ENCODE measurements at regions not wholly inside any gene's neighbourhood (a gene's known extent, or its start where the extent isn't known, plus 50 kb on each side); places are given as distances from the start of the nearest gene placed in this dataset.
"Not testable (repeated sequence)": the region's sequence is repeated elsewhere in the genome, so short reads cannot be mapped to it uniquely, and the experiment has no call there.

DNA sequence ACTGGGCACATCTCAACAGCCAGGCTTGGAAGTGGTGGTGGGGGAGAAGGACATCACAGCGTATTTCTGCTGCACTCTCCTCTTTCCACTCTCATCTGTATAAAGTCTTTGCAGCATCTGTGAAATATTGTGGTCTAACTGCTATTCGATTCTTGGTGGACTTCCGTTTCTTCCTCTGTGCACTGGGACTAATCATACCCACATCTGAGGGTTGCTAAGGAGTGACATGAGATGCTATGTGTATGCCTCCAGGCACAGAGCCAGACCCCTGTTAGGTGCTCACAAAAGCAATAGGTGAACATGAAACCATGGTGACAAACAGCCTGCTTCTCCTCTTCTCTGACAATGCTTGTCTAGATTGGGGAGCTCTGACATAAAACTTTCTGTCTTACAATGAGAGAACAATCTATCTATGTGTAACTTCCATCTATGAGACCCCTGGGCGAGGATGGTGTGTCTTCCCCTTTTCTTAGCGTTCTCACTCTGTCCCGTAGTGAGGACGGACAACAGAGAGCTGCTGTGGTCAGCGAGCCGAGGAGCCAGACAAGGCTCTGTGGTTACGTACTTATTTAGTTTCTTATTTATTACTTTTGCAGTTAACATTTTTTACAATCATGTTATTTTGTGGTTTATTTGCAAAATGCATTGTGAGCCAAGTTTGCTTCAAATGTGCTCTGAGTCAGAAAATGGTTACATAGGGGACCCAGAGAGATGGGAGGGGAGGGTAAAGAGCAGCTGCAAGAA is 196.7 kb upstream of the TPRG1 start:
- DNase-seq (ENCODE audit: low read depth): no peak

DNA sequence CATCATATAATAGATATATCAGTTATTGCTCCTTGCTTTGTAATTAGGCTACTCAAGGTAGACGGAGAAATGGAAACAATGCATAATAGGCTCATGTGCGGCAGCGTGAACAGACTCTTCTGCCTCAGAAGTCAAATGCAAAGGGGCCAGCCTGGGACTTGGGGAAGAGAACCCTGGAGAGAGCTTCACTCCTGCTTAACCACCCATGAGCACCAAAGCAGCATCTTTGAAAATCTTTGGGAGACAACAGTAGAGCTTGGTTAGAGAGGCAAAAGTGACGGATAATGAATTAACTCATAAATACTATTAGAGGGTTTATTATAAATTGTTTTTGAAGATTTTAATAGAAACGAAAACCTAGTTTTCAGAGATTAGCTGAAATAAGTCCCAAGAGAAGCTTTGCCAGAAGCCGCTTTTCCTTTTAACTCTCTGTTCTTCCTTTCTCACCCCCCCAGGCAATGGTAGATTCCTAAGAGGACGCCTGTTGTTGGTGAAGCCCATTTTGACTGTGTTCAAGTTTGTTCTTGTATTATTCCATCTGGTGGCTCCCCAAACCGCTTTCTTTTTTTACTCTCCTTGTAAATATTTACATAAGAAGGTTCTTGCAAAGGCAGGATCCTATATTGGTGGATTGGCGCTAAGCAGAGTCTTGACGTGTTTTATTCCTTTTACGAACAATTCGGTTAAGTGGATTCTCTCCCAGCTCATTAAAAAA is 196.0 kb upstream of the TPRG1 start:
- DNase-seq (ENCODE audit: low read depth): no peak

DNA sequence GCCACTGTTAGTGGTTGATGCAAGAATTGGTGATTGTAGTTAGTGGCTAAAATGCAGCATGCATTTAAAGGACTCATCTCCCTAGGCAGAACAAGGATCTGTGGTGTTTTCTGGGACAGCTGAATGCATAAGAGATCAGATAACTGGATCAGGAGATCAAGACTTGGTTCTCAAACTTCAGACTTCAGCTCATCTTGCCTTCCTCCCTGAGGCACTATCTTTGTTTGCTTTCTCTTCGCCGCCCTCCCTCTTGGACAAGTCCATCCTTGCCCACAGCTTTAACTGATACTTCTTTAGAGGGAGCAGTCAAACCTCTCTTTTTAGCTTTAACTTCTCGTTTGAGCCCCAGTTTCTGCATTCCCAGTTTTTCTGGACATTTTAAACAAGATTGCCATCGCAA is 195.4 kb upstream of the TPRG1 start:
- no peak for DNase-seq (ENCODE audit: low read depth)

DNA sequence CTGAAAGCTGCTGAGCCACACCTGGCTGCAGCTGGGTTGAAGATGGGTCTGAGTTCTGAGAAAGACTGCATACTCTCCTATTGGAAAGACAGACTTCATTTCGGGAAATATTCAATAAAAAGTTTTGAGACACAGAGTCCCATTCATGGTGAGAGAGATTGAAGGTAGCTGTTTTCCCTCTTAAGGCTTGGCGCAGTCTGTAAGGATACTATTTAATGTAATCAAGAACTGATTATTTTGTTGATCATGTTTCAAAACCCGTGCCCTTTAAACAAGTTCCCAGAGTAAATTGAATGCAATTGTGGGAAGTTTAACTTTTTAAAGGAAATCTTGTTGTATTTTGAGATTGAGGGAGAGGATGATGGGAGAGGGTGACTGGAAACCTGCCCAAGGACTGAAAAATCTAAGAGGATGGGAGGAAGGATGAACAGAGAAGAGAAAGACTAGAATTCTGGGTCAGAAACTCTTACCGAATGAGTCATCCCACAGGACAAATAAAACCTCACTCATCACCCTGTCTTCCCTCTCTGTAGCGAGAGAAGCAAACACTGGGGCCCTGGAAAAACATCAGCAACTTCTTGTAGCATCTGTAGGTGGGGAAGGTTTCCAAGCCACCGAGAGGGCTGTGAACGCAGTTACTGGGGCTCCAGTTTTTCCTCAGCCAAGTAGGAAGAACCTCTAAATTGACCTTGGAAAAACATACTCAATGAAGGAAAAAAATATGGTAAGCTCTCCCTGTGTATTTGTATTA is 193.2 kb upstream of the TPRG1 start:
- DNase-seq (ENCODE audit: low read depth): no peak

DNA sequence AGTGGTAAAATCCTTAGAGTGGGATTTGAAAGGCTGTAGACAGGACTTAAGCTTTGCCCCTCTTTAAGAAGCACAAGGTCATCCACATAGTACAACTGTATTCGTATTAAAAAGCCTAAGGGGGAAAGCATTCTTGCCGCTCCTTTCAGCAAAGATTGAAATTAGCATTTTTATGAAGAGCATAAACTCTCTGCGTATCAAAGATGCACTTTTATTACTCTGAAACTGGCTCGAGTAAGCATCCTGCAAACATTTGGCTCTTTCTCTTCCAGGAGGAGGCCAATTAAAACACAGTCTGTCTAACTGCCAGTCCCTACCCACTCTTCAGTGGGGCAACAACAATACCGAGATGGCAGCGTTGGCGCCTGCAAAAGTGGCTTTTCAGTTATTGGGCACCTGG is 192.5 kb upstream of the TPRG1 start:
- DNase-seq (ENCODE audit: low read depth): no peak

DNA sequence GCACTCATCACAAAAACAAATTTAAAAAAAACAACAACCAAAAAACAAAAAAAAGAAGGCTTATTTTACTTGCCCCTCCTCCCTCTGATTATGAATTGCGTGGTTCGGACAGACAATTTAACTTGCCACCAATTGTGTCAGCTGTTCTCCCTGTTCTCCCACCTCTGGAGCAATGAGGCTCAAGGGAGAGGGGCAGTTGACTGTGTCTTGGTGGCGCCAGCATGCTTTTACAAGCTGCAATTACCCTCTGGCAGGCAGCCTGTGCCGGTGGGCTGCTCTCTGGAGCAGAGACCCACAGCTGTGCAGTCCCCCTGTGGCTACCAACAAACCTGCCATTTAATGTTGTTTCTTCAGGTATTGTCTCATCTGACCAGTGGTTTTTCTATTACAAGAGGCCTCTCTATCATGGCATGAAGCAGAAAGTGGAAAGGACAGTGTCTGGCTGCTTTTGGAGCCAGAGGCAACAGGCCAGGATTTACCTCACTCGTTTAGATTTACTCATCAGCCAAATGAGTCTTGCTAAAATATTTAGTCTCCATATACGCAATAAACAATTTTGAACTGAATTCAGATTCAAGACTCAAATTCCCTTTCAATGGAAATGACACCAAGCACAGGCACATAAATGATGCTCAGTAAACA is 192.0 kb upstream of the TPRG1 start:
- DNase-seq (ENCODE audit: low read depth): no peak

DNA sequence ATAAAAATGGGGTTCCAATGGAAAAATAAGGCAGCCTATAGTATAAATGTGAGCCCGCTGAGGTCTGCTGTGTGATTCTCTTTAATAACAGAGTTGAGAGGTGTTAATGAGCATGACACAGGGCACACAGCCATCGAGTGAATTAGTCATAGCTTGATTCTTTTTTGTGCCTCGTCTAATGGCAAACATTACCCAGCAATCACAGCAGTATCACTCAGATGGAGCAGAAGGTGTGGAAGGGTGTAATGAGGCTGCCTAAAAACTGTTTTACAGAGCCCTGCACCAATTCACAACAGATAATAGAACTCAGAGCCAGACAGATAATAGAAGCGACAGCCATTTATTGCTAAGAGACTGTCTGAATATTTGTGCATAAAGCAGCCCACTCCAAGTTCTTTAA is 178.6 kb upstream of the TPRG1 start:
- no peak for DNase-seq (ENCODE audit: low read depth)

DNA sequence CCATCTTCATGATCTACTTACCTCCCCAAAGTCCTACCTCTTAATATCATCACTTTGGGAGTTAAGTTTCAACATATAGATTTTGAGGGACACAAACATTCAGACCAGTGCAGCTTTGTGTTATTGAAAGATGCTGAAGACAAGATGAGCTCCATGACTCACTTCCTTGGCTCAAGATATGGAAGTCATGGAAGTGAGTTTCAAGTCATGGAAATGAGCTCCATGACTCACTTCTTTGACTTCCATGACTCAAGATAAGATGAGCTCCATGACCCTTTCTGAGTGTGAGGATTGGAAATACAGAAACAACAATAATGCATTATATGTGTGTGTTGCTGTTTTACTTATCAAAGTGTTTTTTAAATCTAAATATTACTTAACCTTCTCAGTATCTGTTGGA is 170.2 kb upstream of the TPRG1 start:
- DNase-seq (ENCODE audit: low read depth): no peak

DNA sequence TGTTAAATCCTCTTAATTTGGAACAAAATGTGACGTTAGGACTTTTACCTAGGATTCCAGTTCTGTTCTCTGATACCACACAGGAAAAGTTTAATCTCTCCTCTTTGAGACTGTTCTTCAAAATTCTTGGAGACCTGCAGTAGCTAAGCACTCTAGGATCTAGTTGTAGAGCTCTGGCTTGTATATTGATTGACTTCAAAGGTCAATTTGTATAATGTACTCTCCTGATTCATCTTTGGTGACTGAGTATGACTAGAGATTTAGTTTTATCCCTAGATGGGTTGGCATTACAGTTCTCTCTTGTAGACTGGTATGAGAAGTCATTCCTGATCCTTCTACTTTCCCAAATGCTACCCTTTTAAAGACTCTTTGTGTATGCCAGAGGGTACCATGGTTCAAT is 168.4 kb upstream of the TPRG1 start:
- DNase-seq (ENCODE audit: low read depth): no peak

DNA sequence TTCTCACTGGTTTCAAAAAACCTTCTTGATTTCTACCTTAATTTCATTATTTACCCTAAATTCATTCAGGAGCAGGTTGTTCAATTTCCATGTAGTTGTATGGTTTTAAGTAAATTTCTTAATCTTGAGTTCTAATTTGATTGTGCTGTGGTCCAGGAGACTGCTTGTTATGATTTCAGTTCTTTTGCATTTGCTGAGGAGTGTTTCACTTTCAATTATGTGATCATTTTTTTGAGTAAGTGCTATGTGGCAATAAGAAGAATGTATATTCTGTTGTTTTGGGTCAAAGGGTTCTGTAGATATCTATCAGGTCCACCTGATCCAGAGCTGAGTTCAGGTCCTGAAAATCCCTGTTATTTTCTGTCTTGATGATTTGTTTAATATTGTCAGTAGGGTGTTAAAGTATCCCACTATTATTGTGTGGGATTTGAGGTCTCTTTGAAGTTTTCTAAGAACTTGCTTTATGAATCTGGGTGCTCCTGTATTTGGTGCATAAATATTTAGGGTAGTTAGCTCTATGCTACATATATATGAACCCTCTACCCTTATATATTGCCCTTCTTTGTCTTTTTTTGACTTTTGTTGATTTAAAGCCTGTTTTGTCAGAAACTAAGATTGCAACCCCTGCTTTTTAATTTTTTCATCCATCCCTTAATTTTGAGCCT is 158.4 kb upstream of the TPRG1 start:
- no peak for DNase-seq (ENCODE audit: low read depth)

DNA sequence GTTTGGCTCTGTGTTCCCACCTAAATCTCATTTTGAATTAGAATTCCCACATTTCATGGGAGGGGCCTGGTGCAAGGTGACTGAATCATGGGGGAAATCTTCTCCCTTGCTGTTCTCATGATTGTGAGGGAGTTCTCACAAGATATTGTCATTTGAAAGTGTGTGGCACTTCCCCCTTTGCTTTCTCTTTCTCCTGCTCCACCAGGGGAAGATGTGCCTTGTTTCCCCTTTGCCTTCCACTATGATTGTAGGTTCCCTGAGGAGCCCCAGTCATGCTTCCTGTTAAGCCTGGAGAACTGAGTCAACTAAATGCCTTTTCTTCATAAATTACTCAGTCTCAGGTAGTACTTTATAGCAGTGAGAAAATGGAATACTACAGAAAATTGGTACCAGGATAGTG is 157.2 kb upstream of the TPRG1 start:
- DNase-seq (ENCODE audit: low read depth): no peak

DNA sequence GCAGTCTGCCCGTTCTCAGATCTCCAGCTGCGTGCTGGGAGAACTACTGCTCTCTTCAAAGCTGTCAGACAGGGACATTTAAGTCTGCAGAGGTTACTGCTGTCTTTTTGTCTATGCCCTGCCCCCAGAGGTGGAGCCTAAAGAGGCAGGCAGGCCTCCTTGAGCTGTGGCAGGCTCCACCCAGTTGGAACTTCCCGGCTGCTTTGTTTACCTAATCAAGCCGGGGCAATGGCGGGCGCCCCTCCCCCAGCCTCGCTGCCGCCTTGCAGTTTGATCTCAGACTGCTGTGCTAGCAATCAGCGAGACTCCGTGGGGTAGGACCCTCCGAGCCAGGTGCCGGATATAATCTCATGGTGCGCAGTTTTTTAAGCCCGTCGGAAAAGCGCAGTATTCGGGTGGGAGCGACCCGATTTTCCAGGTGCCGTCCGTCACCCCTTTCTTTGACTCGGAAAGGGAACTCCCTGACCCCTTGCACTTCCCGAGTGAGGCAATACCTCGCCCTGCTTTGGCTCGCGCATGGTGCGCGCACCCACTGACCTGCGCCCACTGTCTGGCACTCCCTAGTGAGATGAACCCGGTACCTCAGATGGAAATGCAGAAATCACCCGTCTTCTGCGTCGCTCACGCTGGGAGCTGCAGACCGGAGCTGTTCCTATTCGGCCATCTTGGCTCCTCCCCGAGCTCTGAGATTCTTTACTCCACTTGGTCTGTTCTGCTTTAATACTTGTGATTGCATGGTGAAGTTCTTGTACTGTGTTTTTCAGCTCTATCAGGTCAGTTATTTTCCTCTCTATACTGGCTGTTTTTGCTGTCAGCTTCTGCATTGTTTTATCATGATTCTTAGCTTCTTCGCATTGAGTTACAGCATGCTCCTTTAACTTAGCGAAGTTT is 148.9 kb upstream of the TPRG1 start:
- not testable (repeated sequence) for DNase-seq (ENCODE audit: low read depth)

DNA sequence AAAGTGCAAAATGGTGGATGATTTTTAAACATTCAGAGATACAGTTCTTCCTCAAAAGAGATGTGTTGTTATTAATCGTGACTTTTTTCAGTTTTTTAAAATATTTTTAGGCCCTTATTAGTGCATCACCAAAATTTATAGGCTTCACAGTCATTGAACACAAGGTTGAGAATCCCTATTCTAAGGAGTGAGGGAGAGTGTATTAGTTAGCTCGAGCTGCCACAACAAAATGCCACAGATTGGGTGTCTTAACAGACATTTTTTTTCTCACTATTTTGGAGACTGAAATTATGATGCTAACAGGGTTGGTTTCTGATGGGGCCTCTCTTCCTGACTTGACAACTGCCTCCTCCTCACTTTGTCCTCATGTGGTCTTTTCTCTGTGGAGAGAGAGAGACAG is 145.9 kb upstream of the TPRG1 start:
- DNase-seq (ENCODE audit: low read depth): no peak

DNA sequence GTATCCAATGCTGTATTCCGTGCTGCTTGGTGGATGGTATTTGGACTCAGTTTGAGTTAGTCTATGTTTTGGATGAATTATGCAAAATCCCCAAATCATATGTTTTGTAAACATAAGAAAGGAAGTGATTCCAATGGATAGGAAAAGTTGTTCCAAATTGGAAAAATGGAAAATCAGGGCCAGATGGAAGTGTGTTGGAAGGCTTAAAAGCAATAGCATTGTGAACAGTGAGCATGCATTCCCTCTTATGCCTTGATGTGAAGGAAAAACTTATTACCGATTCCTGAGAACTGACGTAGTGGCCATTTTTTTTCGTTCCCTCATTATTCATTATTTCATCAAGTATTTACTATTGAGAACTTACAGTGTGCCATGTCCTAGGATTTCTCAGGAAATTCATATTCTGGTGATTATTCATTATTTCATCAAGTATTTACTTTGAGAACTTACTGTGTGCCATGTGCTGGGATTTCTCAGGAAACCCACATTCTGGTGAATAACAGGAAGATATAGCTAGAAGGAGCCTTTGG is 144.1 kb upstream of the TPRG1 start:
- DNase-seq (ENCODE audit: low read depth): no peak

DNA sequence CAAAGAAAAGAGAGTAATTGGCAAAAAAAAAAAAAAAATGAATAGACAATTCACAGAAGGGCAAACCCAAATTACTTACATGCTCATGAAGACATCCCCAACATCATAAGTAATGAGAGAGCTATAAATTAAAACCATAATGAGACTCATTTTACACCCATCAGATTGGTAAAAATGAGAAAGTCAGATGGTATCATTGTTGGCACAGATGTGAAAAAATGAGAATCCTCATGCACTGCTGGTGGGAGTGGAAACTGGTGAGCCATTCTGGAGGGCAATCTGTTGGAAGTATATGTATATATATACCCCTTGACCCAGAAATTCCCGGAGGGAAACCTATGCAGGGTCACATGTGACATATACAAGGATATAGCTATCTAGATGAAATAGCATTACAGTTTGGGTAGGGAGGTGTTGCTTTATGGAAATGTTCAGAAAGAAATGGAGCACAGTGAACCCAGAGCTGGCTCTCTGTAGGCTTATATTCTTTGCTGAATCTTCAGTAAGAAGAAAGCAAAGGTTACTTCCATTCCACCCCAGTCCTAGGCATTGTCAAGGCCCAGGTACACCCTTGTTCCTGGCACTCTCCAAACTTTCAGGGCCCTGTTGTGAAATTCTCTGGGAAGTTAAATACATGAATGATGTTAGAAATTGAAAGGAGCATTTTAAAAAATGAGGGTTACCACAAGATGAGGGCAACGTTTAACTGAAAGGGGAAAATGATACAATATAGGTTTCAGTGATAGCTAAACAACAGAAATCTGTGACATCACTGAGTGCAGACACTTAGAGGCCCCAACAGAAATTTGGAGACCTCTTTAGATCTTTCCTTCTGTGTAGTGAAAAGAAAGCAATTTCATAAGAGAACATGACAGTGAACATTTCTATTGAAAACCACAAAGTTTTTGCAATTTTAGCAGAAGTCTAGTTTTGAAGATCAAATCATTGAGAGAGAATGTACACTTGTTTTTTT is 132.7 kb upstream of the TPRG1 start:
- DNase-seq (ENCODE audit: low read depth): no peak

DNA sequence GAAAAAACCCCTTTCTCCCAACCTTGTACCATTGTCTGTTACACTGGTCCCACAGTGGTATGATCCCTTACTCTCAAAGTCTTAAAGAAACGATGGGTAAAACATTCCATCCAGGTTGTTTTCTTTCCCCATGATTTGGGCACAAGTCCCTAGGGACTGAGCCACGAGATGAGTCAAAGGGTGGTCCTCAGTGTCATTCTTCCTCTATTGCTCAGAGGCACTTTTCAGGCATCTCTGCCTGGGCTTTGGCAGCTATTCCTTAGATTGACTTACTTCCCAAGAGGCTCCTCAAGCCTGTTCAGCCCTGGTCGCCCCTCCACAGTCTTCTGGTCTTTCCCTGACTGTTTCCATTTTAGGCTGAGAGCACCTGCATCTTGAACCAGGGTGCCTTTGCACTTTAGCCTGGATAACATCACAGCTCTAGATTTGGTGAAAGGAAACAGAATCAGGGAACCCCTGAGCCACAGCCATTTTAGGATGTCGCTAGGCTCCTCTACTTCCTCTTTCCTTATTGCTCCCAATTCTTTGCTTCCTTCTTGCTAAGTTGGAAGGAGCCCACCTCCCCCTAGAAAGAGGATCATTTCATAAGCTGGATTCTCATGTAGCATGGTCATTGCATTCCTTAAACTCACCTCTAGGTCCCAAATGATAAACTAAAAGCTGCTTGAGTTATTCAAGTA is 131.0 kb upstream of the TPRG1 start:
- DNase-seq (ENCODE audit: low read depth): no peak

DNA sequence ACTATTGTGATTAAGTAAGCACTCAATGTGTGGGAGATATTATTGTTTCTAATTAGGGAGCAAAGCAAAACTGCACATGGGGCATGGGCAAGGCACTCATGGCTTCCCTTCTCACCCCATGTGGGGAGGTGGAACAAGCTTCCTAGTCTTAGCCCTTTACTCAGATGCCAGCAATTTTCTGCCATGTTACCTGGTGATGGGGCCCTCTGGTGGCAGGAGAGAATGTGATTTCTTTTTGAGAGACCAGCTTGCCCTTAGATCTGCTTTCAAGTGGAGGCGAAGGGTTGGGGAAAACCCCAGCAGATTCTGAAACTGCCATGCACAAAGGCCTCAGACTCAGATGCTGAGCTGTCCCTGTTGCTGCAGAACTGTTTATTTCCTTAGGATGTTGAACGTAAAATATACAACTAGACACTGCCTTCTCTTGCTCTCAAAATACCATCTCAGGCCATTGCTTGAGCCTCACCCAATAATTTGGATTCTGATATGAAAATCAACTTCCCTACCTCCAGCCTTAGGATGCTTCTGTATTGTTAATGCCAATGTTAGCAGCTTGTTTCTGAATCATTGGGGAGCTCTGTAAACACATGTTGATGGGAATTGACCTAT is 130.2 kb upstream of the TPRG1 start:
- peak; percentile 46 for DNase-seq (ENCODE audit: low read depth)

DNA sequence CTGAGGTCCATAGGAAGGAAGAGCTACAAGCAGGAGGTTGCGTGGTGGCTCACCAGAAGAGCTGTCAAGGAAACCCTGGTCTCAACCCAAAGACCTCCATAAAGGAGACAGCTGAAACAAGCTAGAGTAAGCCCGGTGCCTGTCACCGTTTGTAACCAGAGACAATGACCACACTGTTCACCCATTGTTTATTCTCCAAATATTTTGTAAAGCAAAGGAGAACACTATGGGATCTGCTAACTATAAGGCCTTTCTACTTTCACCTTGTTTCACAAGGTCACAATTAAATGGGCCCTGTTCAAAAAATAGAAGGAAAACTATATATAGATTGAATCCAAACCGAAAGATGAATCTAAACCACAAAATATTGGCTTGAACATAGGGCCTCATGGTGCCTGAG is 128.9 kb upstream of the TPRG1 start:
- DNase-seq (ENCODE audit: low read depth): no peak
